IMR-90 (cell line): ENCODE measurements at regions not wholly inside any gene's neighbourhood (a gene's known extent, or its start where the extent isn't known, plus 50 kb on each side); places are given as distances from the start of the nearest gene placed in this dataset.

Experiments
- POLR2A ChIP-seq: IDR thresholded peaks from 2 replicates; pipeline ENCODE4 v1.6.1; 2012; ENCODE audit warnings: mild to moderate bottlenecking, low read depth, low read length
- TF ChIP-seq, protein P1 (sequence below): conservative IDR thresholded peaks from 2 replicates; pipeline ENCODE4 v1.5.1; 2012; ENCODE audit warnings: mild to moderate bottlenecking, low read depth, low read length, improper control_type of control experiment

DNA sequence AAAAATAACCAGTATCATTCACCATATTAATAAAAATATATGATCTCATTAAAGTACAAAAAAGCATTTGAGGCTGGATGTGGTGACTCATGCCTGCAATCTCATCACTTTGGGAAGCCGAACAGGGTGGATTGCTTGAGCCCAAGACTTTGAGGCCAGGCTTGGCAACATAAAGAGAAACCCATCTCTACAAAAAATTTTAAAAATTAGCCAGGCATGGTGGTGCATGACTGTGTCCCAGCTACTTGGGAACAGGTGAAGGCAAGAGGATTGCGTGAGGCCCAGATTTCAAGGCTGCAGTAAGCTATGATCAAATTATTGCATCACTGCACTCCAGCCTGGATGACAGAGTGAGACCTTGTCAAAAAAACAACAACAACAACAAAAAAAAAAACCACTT lies 75.9 kb downstream of the RAD51AP2 start:
- TF ChIP-seq POLR2A: no peak
- TF ChIP-seq, protein P1, sequence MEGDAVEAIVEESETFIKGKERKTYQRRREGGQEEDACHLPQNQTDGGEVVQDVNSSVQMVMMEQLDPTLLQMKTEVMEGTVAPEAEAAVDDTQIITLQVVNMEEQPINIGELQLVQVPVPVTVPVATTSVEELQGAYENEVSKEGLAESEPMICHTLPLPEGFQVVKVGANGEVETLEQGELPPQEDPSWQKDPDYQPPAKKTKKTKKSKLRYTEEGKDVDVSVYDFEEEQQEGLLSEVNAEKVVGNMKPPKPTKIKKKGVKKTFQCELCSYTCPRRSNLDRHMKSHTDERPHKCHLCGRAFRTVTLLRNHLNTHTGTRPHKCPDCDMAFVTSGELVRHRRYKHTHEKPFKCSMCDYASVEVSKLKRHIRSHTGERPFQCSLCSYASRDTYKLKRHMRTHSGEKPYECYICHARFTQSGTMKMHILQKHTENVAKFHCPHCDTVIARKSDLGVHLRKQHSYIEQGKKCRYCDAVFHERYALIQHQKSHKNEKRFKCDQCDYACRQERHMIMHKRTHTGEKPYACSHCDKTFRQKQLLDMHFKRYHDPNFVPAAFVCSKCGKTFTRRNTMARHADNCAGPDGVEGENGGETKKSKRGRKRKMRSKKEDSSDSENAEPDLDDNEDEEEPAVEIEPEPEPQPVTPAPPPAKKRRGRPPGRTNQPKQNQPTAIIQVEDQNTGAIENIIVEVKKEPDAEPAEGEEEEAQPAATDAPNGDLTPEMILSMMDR: no peak
